PC-3 (cell line): ENCODE measurements at regions not wholly inside any gene's neighbourhood (a gene's known extent, or its start where the extent isn't known, plus 50 kb on each side); places are given as distances from the start of the nearest gene placed in this dataset.

Experiments used
- ATAC-seq: fragments of 200-7000 bp; cut with Tn5 transposase; 2 replicates; pipeline ENCODE4 v1.9.1; 2020; ENCODE audit warnings: mild to moderate bottlenecking, moderate library complexity
- BruUV-seq: library from RNA; stranded (reverse); fragments of 400-500 nt; replicated peaks from 2 replicates; lab custom pipeline; 2021; lab: Mats Ljungman, UMichigan
- CTCF ChIA-PET: fragments of 300-600 bp; sonication (Branson Sonifier 250); formaldehyde crosslinking; loops from one replicate; lab custom pipeline; 2022; ENCODE audit warnings: antibody characterized with exemption; lab: Charles Lee
- POLR2A ChIA-PET: fragments of 300-600 bp; sonication (Branson Sonifier 250); formaldehyde crosslinking; loops from one replicate; lab custom pipeline; 2022; ENCODE audit warnings: antibody characterized with exemption; ENCODE audit not compliant: unreplicated experiment; lab: Charles Lee
- DNase-seq: peaks from one replicate; pipeline ENCODE4 v3.0.0-alpha.2; 2015
- H2AFZ ChIP-seq: fragments of 300-600 bp; sonication (generic); 2 replicates; pipeline ENCODE4 v1.6.0; 2016; ENCODE audit warnings: antibody characterized with exemption, low read length
- H3F3A ChIP-seq: fragments of 300-600 bp; sonication (generic); one replicate; pipeline ENCODE4 v1.6.0; 2017; ENCODE audit warnings: antibody characterized with exemption, low read length, control low read depth, mild to moderate bottlenecking; ENCODE audit not compliant: unreplicated experiment
- H3K27ac ChIP-seq: fragments of 300-600 bp; sonication (generic); 2 replicates; pipeline ENCODE4 v1.5.1; 2016; ENCODE audit warnings: mild to moderate bottlenecking, low read length
- H3K27me3 ChIP-seq: fragments of 300-600 bp; sonication (generic); 2 replicates; pipeline ENCODE4 v1.6.1; 2016; ENCODE audit warnings: low read length, mixed read lengths
- H3K36me3 ChIP-seq: fragments of 300-600 bp; sonication (generic); 2 replicates; pipeline ENCODE4 v1.6.1; 2016; ENCODE audit warnings: low read depth, mixed run types, low read length, mixed read lengths
- H3K4me1 ChIP-seq: fragments of 300-600 bp; sonication (generic); 2 replicates; pipeline ENCODE4 v1.5.1; 2016; ENCODE audit warnings: low read length; ENCODE audit not compliant: insufficient read depth
- H3K4me2 ChIP-seq: fragments of 300-600 bp; sonication (generic); 2 replicates; pipeline ENCODE4 v1.6.0; 2016; ENCODE audit warnings: low read length
- H3K4me3 ChIP-seq: fragments of 300-600 bp; sonication (generic); 2 replicates; pipeline ENCODE4 v1.5.1; 2016; ENCODE audit warnings: mild to moderate bottlenecking, low read length, mixed read lengths
- H3K79me2 ChIP-seq: fragments of 300-600 bp; sonication (generic); 2 replicates; pipeline ENCODE4 v1.6.1; 2017; ENCODE audit warnings: low read length, mixed read lengths
- H3K9ac ChIP-seq: fragments of 300-600 bp; sonication (generic); 2 replicates; pipeline ENCODE4 v1.6.0; 2016; ENCODE audit warnings: mild to moderate bottlenecking, low read length
- H3K9me2 ChIP-seq: fragments of 300-600 bp; sonication (generic); replicated peaks from 2 replicates; pipeline ENCODE4 v1.6.1; 2016; ENCODE audit warnings: mixed run types, low read length, mixed read lengths
- H3K9me3 ChIP-seq: fragments of 300-600 bp; sonication (generic); 2 replicates; pipeline ENCODE4 v1.6.1; 2016; ENCODE audit warnings: low read length, mixed read lengths
- H4K20me1 ChIP-seq: fragments of 300-600 bp; sonication (generic); 2 replicates; pipeline ENCODE4 v1.6.1; 2016; ENCODE audit warnings: low read length, mixed read lengths
- CTCF ChIP-seq: fragments of 300-600 bp; sonication (generic); conservative IDR thresholded peaks from 2 replicates; pipeline ENCODE4 v1.5.1; 2017; ENCODE audit warnings: antibody characterized with exemption, low read depth, mild to moderate bottlenecking, low read length
- EZH2 ChIP-seq: fragments of 300-600 bp; sonication (generic); IDR thresholded peaks from one replicate; pipeline ENCODE4 v1.6.1; 2017; ENCODE audit warnings: antibody characterized with exemption, mild to moderate bottlenecking, low read length; ENCODE audit not compliant: unreplicated experiment
- EZH2phosphoT487 ChIP-seq: fragments of 300-600 bp; sonication (generic); IDR thresholded peaks from 2 replicates; pipeline ENCODE4 v1.6.1; 2018; ENCODE audit warnings: mild to moderate bottlenecking, antibody characterized with exemption, low read length, borderline replicate concordance
- intact Hi-C: fragments of 100-400 bp; cut with micrococcal nuclease; formaldehyde crosslinking; loops from 2 replicates; pipeline ENCODE4 v1.9.0; 2023

- POLR2A ChIA-PET = no interaction called here
- Histone ChIP-seq H3K4me3 (no peak overlapping the region), H3K9me2 (no peaks in the 10 kb centered on the region), H3K4me2 (no peak overlapping the region), H3F3A (no peaks in the 10 kb centered on the region), H4K20me1 (no peaks in the 10 kb centered on the region), H3K27me3 (no peaks in the 10 kb centered on the region), H3K9ac (no peak overlapping the region), H3K36me3 (no peaks in the 10 kb centered on the region), H3K27ac (no peak overlapping the region), H2AFZ (no peak overlapping the region), H3K9me3 (no peaks in the 10 kb centered on the region), H3K79me2 (no peaks in the 10 kb centered on the region), H3K4me1 (no peaks in the 10 kb centered on the region)
- no peak for TF ChIP-seq EZH2
- no peak for TF ChIP-seq EZH2phosphoT487
- TF ChIP-seq CTCF = no peak
- no peak for ATAC-seq
- DNase-seq = no peak
- CTCF ChIA-PET = no interaction called here
- intact Hi-C loops = no loop called here
- BruUV-seq = no TSS peak
Measured at GRCh38 chr12:9335867-9336266, 127.7 kb upstream of the PZP start.

DNA sequence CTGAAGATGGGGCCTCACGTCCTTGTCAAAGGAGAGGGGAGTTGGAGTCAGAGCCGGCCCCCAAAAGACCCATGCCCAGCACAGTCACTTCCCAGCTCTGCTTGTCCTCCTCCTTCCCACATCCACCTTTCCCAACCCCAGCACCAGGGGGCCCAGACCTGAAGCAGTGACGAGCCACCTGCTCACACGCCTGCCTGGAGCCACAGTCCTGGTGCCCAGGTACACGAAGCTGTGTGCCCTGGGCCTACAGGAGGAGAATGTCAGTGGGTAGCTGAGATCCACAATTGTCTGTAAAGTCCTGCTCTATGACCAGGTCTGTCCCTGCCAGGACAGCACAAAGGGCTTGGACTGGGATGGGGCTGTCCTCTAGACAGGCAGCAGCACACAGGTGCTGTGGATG, 126.8 kb upstream of the PZP start:
- Histone ChIP-seq H3K9me2 (no peaks in the 10 kb centered on the region), H3K36me3 (no peaks in the 10 kb centered on the region), H3K9ac (no peak overlapping the region), H3K4me2 (no peak overlapping the region), H3F3A (no peaks in the 10 kb centered on the region), H3K4me3 (no peak overlapping the region), H3K9me3 (no peaks in the 10 kb centered on the region), H3K27me3 (no peaks in the 10 kb centered on the region), H3K79me2 (no peaks in the 10 kb centered on the region), H2AFZ (no peak overlapping the region), H4K20me1 (no peaks in the 10 kb centered on the region), H3K4me1 (no peaks in the 10 kb centered on the region), H3K27ac (no peak overlapping the region)
- ChIA-PET CTCF (no interaction called here), POLR2A (no interaction called here)
- intact Hi-C loops = no loop called here
- ATAC-seq (no peak), DNase-seq (no peak)
- TF ChIP-seq EZH2 (no peak), CTCF (no peak), EZH2phosphoT487 (no peak)
- BruUV-seq = no TSS peak

GRCh38 chr12:9334041-9334692, 126.0 kb upstream of the PZP start:
- ChIA-PET CTCF (no interaction called here), POLR2A (no interaction called here)
- TF ChIP-seq EZH2phosphoT487 (no peak), EZH2 (no peak), CTCF (no peak)
- no peaks in the 10 kb centered on the region for H3K9me3 ChIP-seq
- DNase-seq = no peak
- no peaks in the 10 kb centered on the region for H3K4me1 ChIP-seq
- no peak for ATAC-seq
- no peak overlapping the region for H3K9ac ChIP-seq
- no peak overlapping the region for H2AFZ ChIP-seq
- BruUV-seq = no TSS peak
- H3K27me3 ChIP-seq = no peaks in the 10 kb centered on the region
- no peaks in the 10 kb centered on the region for H3F3A ChIP-seq
- no peaks in the 10 kb centered on the region for H3K36me3 ChIP-seq
- H4K20me1 ChIP-seq = no peaks in the 10 kb centered on the region
- no peaks in the 10 kb centered on the region for H3K79me2 ChIP-seq
- no peak overlapping the region for H3K4me3 ChIP-seq
- no peak overlapping the region for H3K27ac ChIP-seq
- intact Hi-C loops = no loop called here
- no peak overlapping the region for H3K4me2 ChIP-seq
- no peaks in the 10 kb centered on the region for H3K9me2 ChIP-seq
